IMR-90 (cell line): ENCODE measurements at regions not wholly inside any gene's neighbourhood (a gene's known extent, or its start where the extent isn't known, plus 50 kb on each side); places are given as distances from the start of the nearest gene placed in this dataset.
"Not testable (repeated sequence)": the region's sequence is repeated elsewhere in the genome, so short reads cannot be mapped to it uniquely, and the experiment has no call there.

ENCODE experiments used
- ATAC-seq: fragments of 200-7000 bp; cut with Tn5 transposase; 2 replicates; pipeline ENCODE4 v1.9.1; 2020; ENCODE audit warnings: low read depth, mild to moderate bottlenecking, moderate library complexity
- BruUV-seq: library from RNA; stranded (reverse); fragments of 400-500 nt; replicated peaks from 2 replicates; lab custom pipeline; 2021; lab: Mats Ljungman, UMichigan
- CTCF ChIA-PET: fragments of 300-600 bp; formaldehyde crosslinking; extraction: SDS; loops from one replicate; lab custom pipeline; 2021; ENCODE audit warnings: antibody characterized with exemption; lab: Yijun Ruan, JAX
- POLR2A ChIA-PET: fragments of 300-600 bp; sonication (Branson Sonifier 250); formaldehyde crosslinking; loops from one replicate; lab custom pipeline; 2022; ENCODE audit warnings: antibody characterized with exemption; ENCODE audit not compliant: unreplicated experiment; lab: Charles Lee
- DNase-seq: peaks from one replicate; pipeline ENCODE4 v3.0.0; 2013
- H2AFZ ChIP-seq: replicated peaks from 2 replicates; pipeline ENCODE3; 2013; ENCODE audit warnings: low read length, mild to moderate bottlenecking; ENCODE audit not compliant: poor library complexity
- H2AK5ac ChIP-seq: 2 replicates; pipeline ENCODE4 v1.6.1; 2013; ENCODE audit warnings: low read depth, low read length, inconsistent platforms
- H2AK9ac ChIP-seq: replicated peaks from 2 replicates; pipeline ENCODE3; 2013; ENCODE audit warnings: mild to moderate bottlenecking, low read depth, low read length, moderate library complexity; ENCODE audit not compliant: poor library complexity
- H2BK120ac ChIP-seq: 2 replicates; pipeline ENCODE4 v1.6.1; 2013; ENCODE audit warnings: low read depth, low read length, inconsistent platforms
- H2BK15ac ChIP-seq: 3 replicates; pipeline ENCODE4 v1.6.1; 2013; ENCODE audit warnings: low read depth, low read length, inconsistent platforms
- H2BK20ac ChIP-seq: 2 replicates; pipeline ENCODE4 v1.6.1; 2013; ENCODE audit warnings: low read depth, mild to moderate bottlenecking, inconsistent platforms, low read length, moderate library complexity
- H2BK5ac ChIP-seq: 2 replicates; pipeline ENCODE4 v1.6.1; 2013; ENCODE audit warnings: mild to moderate bottlenecking, low read depth, low read length, inconsistent platforms; ENCODE audit not compliant: poor library complexity, severe bottlenecking
- H3K14ac ChIP-seq: replicated peaks from 2 replicates; pipeline ENCODE4 v1.6.1; 2013; ENCODE audit warnings: low read depth, low read length, inconsistent platforms
- H3K18ac ChIP-seq: 2 replicates; pipeline ENCODE4 v1.6.1; 2013; ENCODE audit warnings: low read depth, low read length, control low read depth
- H3K23ac ChIP-seq: 2 replicates; pipeline ENCODE4 v1.6.1; 2013; ENCODE audit warnings: low read depth, low read length, inconsistent platforms
- H3K27ac ChIP-seq: 2 replicates; pipeline ENCODE4 v1.5.1; 2013; ENCODE audit warnings: mild to moderate bottlenecking, control low read depth, low read length; ENCODE audit not compliant: insufficient read depth
- H3K27me3 ChIP-seq: 2 replicates; pipeline ENCODE4 v1.6.1; 2013; ENCODE audit warnings: low read length; ENCODE audit not compliant: control insufficient read depth, insufficient read depth
- H3K36me3 ChIP-seq: 2 replicates; pipeline ENCODE4 v1.6.1; 2013; ENCODE audit warnings: low read length, mixed read lengths; ENCODE audit not compliant: control insufficient read depth, insufficient read depth
- H3K4ac ChIP-seq: 2 replicates; pipeline ENCODE4 v1.6.1; 2013; ENCODE audit warnings: low read depth, low read length, inconsistent platforms
- H3K4me1 ChIP-seq: 2 replicates; pipeline ENCODE4 v1.6.1; 2013; ENCODE audit warnings: low read length, mixed read lengths; ENCODE audit not compliant: control insufficient read depth, insufficient read depth
- H3K4me2 ChIP-seq: 2 replicates; pipeline ENCODE4 v1.6.1; 2013; ENCODE audit warnings: low read depth, mild to moderate bottlenecking, control low read depth, low read length, moderate library complexity
- H3K4me3 ChIP-seq: 2 replicates; pipeline ENCODE4 v1.5.1; 2013; ENCODE audit warnings: low read depth, mild to moderate bottlenecking, control low read depth, low read length, moderate library complexity; ENCODE audit not compliant: insufficient read depth
- H3K56ac ChIP-seq: 2 replicates; pipeline ENCODE4 v1.6.1; 2013; ENCODE audit warnings: low read length, inconsistent platforms; ENCODE audit not compliant: insufficient read depth; ENCODE audit errors: extremely low read depth
- H3K79me1 ChIP-seq, 2 experiments: 2 replicates each; pipeline ENCODE4 v1.6.1; 2013; ENCODE audit warnings: low read length in 2 of 2, inconsistent platforms in 1 of 2, low read depth in 1 of 2
- H3K9ac ChIP-seq: 2 replicates; pipeline ENCODE4 v1.6.1; 2013; ENCODE audit warnings: low read depth, low read length, control low read depth
- H3K9me1 ChIP-seq: 2 replicates; pipeline ENCODE4 v1.6.1; 2013; ENCODE audit warnings: low read length, inconsistent platforms; ENCODE audit not compliant: insufficient read depth
- H3K9me3 ChIP-seq: 2 replicates; pipeline ENCODE4 v1.6.1; 2013; ENCODE audit warnings: low read length; ENCODE audit not compliant: control insufficient read depth, insufficient read depth
- H4K20me1 ChIP-seq: 2 replicates; pipeline ENCODE4 v1.6.1; 2013; ENCODE audit warnings: low read length, inconsistent platforms; ENCODE audit not compliant: insufficient read depth
- H4K5ac ChIP-seq: 2 replicates; pipeline ENCODE4 v1.6.1; 2013; ENCODE audit warnings: mild to moderate bottlenecking, low read depth, low read length, control low read depth
- H4K8ac ChIP-seq, 2 experiments: 2 replicates each; pipeline ENCODE4 v1.6.1; 2013; ENCODE audit warnings: low read depth in 2 of 2, low read length in 2 of 2, control low read depth in 1 of 2, inconsistent platforms in 1 of 2
- H4K91ac ChIP-seq: 2 replicates; pipeline ENCODE4 v1.6.1; 2013; ENCODE audit warnings: low read depth, low read length, inconsistent platforms; ENCODE audit not compliant: insufficient read depth
- WGBS, 2 experiments: methylation state at CpG; one replicate each; pipeline versions ENCODE4 v1.1.5 to v1.1.7; 2013; ENCODE audit warnings: missing lambda C conversion rate in 2 of 2; ENCODE audit not compliant: insufficient read length in 1 of 2; ENCODE audit errors: extremely low coverage in 2 of 2; 5-methylcytosine and 5-hydroxymethylcytosine counted together
- dilution Hi-C: fragments of 300-500 bp; cut with HindIII; formaldehyde crosslinking; loops from one replicate; pipeline ENCODE4 v1.14.3; 2018; ENCODE audit warnings: low sequenced_read_pairs; ENCODE audit not compliant: unreplicated experiment
- in situ Hi-C: fragments of 300-500 bp; cut with MboI; formaldehyde crosslinking; loops from 3 replicates; pipeline ENCODE4 v1.14.3; 2019; ENCODE audit warnings: low sequenced_read_pairs, inconsistent platforms, mixed read lengths
- intact Hi-C: fragments of 100-400 bp; cut with micrococcal nuclease; formaldehyde crosslinking; loops from 2 replicates; pipeline ENCODE4 v1.10.0; 2022

DNA sequence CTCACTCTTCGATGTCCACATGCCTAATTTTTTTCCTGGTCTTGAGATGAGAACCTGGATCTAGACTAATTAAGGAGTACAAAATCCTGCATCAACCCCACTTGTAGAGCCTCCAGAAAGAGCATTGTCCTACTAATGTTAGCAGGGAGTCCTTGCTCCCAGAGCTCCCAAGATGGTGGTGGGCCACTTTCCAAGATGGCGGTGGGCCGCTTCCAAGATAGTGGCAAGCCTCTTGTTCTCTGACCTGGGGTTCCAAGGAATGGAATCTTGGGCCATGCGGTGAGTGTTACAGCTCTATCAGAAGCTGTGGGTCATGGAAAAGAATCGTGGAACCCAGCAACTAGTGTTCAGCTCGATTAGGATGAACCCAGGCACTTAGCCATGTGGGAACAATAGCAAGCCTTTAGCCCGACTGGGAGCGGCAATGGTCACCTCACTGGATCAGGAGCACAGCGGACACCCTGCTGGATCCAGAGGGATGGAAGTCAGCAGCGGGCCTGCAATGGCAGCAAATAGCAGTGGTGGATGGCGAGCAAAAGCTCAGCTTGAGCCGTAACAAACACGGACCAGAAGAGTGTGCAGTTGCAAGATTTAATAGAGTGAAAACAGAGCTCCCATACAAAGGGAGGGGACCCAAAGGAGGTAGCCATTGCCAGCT lies 1997.5 kb upstream of the RAG2 start:
- H2BK20ac ChIP-seq, H3K4me2 ChIP-seq, H3K14ac ChIP-seq, H3K36me3 ChIP-seq, H3K4me1 ChIP-seq, H2AFZ ChIP-seq, dilution Hi-C loops, H3K9ac ChIP-seq, H2BK15ac ChIP-seq, H3K4me3 ChIP-seq, H3K4ac ChIP-seq, intact Hi-C loops, H2AK9ac ChIP-seq, H3K27me3 ChIP-seq, ATAC-seq, H3K27ac ChIP-seq, DNase-seq, H4K91ac ChIP-seq, H2BK120ac ChIP-seq, H2BK5ac ChIP-seq, H4K5ac ChIP-seq, H4K8ac ChIP-seq, POLR2A ChIA-PET, in situ Hi-C loops, H3K9me3 ChIP-seq, CTCF ChIA-PET, H2AK5ac ChIP-seq, H3K79me1 ChIP-seq, H4K20me1 ChIP-seq, BruUV-seq, H3K23ac ChIP-seq, H3K18ac ChIP-seq, H3K56ac ChIP-seq, H3K9me1 ChIP-seq: not testable (repeated sequence)
- WGBS, 2 experiments: 92% methylated on average over 3 of the region's 13 CpGs; no CpG with 5 or more reads in 1 of the 2 experiments
